Lower leg skin (tissue), 4 donors: ENCODE measurements at regions not wholly inside any gene's neighbourhood (a gene's known extent, or its start where the extent isn't known, plus 50 kb on each side); places are given as distances from the start of the nearest gene placed in this dataset.

Experiments
- DNase-seq, 2 donors: peaks; one replicate each; pipeline ENCODE4 v3.0.0-alpha.2; 2019; ENCODE audit warnings: low spot score in 2 of 2
- H3K4me3 ChIP-seq: fragments of 200-600 bp; sonication (generic); 2 replicates; pipeline ENCODE4 v1.5.1; 2017; ENCODE audit warnings: mild to moderate bottlenecking, low read depth; ENCODE audit not compliant: poor library complexity, severe bottlenecking
- POLR2A ChIP-seq, 2 donors: fragments of 450-650 bp; IDR thresholded peaks; one replicate each; pipeline ENCODE4 v1.6.1; 2016 to 2017; ENCODE audit warnings: antibody characterized with exemption in 2 of 2, mild to moderate bottlenecking in 1 of 2, moderate library complexity in 1 of 2
- WGBS, 2 donors: methylation state at CpG; one replicate each; pipeline ENCODE4 v1.1.5; 2018; 5-methylcytosine and 5-hydroxymethylcytosine counted together
- intact Hi-C: fragments of 100-400 bp; cut with DNase I; formaldehyde crosslinking; loops from one replicate; pipeline ENCODE4 v1.15.0; 2023; ENCODE audit warnings: low total_unique reads
- TF ChIP-seq, protein P1 (sequence below), 3 donors: fragments of 450-650 bp; IDR thresholded peaks; one replicate each; pipeline ENCODE4 v1.5.1; 2016; ENCODE audit warnings: antibody characterized with exemption in 3 of 3, mild to moderate bottlenecking in 3 of 3, moderate library complexity in 2 of 3

DNA sequence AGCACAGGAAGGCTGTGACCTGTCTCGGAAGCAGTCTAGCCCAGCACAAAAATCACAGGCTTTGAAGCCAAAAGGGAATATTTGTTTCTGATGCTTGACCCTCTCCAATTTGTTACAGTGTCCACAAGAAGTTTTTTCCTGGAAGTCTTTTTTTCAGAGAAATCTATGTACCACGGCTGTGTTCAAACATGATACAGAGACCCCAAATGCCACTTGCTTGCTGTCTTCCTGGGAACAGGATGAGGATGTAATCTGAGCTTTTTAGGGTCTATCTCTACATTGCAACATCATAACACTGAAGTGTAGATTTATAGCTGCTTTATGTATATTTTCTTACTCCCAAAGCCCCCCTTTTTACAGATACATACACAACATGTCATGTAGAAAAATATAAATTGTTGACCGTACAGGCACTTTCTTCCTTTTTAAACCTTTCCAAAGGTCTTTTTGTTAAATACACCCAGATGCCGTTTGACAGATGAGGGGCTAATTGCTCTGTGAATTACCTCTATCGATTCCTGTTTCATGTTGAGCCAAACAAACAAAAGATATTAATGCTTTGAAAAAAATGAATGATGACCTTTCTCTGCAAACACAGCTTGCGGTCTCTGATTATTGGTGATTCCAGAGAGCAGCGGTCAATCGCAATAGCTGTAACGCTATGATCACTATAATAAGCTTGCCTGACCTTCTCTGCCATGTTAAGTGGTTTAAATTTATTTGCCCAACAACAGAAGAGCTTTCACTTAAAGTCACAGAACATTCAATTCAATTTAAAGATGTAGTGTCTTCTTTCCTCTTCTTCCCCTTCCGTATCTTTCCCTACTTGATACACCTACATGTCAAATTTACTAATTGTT lies 875.9 kb upstream of the NR2F2 start:
- DNase-seq, result no peak
- WGBS, 2 donors, result 65 to 66% methylated on average over 10 of the region's 10 CpGs
- intact Hi-C loops, result no loop called here
- H3K4me3 ChIP-seq, result no peak overlapping the region
- TF ChIP-seq POLR2A (IDR thresholded peaks at IDR 0.05), result no peak
- TF ChIP-seq, protein P1, sequence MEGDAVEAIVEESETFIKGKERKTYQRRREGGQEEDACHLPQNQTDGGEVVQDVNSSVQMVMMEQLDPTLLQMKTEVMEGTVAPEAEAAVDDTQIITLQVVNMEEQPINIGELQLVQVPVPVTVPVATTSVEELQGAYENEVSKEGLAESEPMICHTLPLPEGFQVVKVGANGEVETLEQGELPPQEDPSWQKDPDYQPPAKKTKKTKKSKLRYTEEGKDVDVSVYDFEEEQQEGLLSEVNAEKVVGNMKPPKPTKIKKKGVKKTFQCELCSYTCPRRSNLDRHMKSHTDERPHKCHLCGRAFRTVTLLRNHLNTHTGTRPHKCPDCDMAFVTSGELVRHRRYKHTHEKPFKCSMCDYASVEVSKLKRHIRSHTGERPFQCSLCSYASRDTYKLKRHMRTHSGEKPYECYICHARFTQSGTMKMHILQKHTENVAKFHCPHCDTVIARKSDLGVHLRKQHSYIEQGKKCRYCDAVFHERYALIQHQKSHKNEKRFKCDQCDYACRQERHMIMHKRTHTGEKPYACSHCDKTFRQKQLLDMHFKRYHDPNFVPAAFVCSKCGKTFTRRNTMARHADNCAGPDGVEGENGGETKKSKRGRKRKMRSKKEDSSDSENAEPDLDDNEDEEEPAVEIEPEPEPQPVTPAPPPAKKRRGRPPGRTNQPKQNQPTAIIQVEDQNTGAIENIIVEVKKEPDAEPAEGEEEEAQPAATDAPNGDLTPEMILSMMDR (IDR thresholded peaks at IDR 0.05), result no peak

DNA sequence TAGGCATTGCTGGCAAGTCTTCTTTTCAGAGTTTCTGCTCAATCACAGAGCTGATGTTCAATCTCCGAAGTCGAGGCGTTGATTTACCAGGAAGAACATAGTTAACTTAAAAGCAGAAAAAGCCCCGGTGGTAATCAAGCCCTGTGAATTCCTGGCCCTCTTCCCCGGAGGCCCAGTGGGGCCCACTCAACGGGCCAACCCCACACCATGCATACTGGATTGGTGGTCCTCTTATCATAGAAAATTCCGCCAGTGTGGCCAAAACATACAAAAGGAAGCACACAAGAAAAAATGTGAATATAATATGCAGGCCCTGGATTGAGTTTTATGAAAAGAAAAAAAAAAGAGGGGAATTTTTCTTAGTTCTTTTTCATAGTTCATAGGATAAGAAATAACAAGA lies 873.0 kb upstream of the NR2F2 start:
- DNase-seq, result no peak
- intact Hi-C loops, result no loop called here
- 63 to 69% methylated on average over 7 of the region's 7 CpGs for WGBS, 2 donors
- no peak overlapping the region for H3K4me3 ChIP-seq
- TF ChIP-seq POLR2A (IDR thresholded peaks at IDR 0.05), result no peak
- TF ChIP-seq, protein P1 (IDR thresholded peaks at IDR 0.05), result no peak

DNA sequence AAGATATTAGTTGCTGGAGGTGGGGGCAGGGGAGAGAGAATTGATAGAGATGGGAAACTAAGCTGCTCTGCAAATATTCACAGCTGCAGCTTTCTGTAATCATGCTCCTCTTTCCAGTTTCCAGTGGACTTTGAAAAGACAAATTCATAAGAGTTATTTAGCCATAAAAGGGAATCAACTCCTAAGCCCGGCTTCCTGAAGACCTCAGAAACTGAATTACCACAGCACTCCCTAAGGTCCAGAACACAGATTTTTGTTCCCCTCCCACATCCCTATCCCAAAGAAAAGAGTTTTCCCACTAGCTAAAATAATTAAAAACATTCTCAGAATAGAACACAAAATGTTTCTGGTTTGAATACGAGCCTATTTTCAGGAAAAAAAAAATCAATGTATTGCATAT lies 871.8 kb upstream of the NR2F2 start:
- 42 to 46% methylated on average over 2 of the region's 2 CpGs for WGBS, 2 donors
- H3K4me3 ChIP-seq, result no peak overlapping the region
- DNase-seq, result no peak
- no peak for TF ChIP-seq POLR2A (IDR thresholded peaks at IDR 0.05)
- TF ChIP-seq, protein P1 (IDR thresholded peaks at IDR 0.05), result no peak
- intact Hi-C loops, result no loop called here

DNA sequence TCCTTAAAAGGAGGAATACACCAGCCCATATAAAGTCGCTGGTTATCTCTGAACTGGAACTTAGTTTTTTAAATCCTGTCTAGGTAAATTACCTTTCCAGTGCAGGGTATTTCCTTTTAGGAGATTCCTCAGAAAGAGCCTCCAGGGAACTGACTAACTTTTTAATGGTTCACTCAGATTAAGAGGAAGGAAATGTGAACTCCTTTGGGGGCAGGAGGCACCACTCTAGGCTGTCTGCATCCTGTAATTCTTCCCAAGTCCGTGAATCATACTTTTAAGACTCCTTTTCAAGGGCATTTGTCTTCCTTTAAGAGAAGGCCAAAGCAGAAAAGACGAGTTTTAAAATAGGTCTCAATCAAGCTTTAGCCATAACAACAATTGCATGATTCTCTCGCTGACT lies 871.2 kb upstream of the NR2F2 start:
- 35 to 36% methylated on average over 4 of the region's 4 CpGs for WGBS, 2 donors
- intact Hi-C loops, result no loop called here
- no peak overlapping the region for H3K4me3 ChIP-seq
- TF ChIP-seq POLR2A (IDR thresholded peaks at IDR 0.05), result no peak
- TF ChIP-seq, protein P1 (IDR thresholded peaks at IDR 0.05), result no peak
- DNase-seq, result no peak

DNA sequence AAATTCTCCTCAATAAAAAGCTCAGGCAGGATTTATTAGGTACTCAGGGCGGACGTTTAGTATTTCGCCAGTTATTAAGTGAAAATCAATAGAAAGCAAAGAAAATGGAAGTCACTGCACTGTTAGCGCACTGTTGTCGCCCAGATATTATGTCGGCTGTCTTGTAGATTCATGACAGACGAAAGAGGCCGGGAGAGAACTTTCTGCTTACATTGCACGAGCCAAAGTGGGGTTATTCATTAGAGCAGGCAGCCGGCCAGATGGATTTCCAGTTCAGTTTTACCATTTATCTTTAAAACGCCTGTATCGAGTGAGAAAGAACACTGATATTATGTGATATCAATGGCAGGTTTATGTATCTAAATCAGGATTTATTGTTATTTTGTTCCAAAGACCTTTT lies 866.0 kb upstream of the NR2F2 start:
- 79 to 84% methylated on average over 12 of the region's 12 CpGs for WGBS, 2 donors
- DNase-seq, result no peak
- TF ChIP-seq, protein P1 (IDR thresholded peaks at IDR 0.05), result no peak
- TF ChIP-seq POLR2A (IDR thresholded peaks at IDR 0.05), result no peak
- intact Hi-C loops, result no loop called here
- no peak overlapping the region for H3K4me3 ChIP-seq

DNA sequence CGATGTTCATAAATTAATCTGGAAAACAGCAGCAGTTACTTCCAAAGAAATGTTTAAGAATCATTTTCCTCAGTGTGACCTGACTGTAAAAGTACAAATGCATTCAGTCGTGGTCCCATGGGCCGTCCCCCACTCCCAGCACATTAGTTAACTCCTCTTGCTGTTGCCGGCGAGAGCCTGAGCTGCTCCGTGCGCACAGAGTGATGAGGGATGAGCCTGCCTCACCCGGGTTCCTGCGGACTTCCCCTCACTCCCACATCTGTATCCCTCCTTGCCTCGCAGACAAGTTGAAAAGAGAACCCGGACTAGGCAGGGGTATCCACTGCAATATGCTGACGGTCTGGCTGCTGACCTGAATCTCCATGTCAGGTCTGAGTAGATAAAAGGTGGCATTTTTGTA lies 861.7 kb upstream of the NR2F2 start:
- TF ChIP-seq POLR2A (IDR thresholded peaks at IDR 0.05), result no peak
- TF ChIP-seq, protein P1 (IDR thresholded peaks at IDR 0.05), result no peak
- WGBS, 2 donors, result 65 to 68% methylated on average over 12 of the region's 12 CpGs
- H3K4me3 ChIP-seq, result no peak overlapping the region
- DNase-seq, result no peak
- intact Hi-C loops, result no loop called here
